ENCODE measurements at regions not wholly inside any gene's neighbourhood (a gene's known extent, or its start where the extent isn't known, plus 50 kb on each side); places are given as distances from the start of the nearest gene placed in this dataset.

- Histone ChIP-seq H3K4me1 (ENCODE audit: low read length) (no peaks in the 10 kb centered on the region), H3K9me2 (replicated peaks; ENCODE audit: insufficient read depth, low read length) (no peaks in the 10 kb centered on the region), H3K27ac (ENCODE audit: low read length) (no peak overlapping the region), H3F3A (ENCODE audit: insufficient read depth, low read length) (no peaks in the 10 kb centered on the region), H3K79me2 (ENCODE audit: low read length) (no peaks in the 10 kb centered on the region), H3K4me2 (ENCODE audit: low read depth, low read length) (no peak overlapping the region), H3K27me3 (replicated peaks; ENCODE audit: insufficient read depth, low read length) (no peaks in the 10 kb centered on the region), H3K4me3 (ENCODE audit: low read length) (no peak overlapping the region), H2AFZ (ENCODE audit: low read length) (no peak overlapping the region), H3K9ac (ENCODE audit: low read length) (no peak overlapping the region), H3K36me3 (replicated peaks; ENCODE audit: insufficient read depth, low read length) (no peaks in the 10 kb centered on the region), H3K9me3 (replicated peaks; ENCODE audit: insufficient read depth, low read length) (no peaks in the 10 kb centered on the region), H4K20me1 (ENCODE audit: insufficient read depth, low read length) (no peaks in the 10 kb centered on the region)
- DNase-seq: no peak
- TF ChIP-seq CTCF (IDR thresholded peaks at IDR 0.05; ENCODE audit: low read length) (no peak), EZH2 (optimal IDR thresholded peaks at IDR 0.05; ENCODE audit: low read depth, low read length) (no peak), EZH2phosphoT487 (IDR thresholded peaks at IDR 0.05; ENCODE audit: low read length) (no peak)
Measured at GRCh38 chr1:106111044-106111443, 945.4 kb upstream of the PRMT6 start.

- no peak overlapping the region for H3K9ac ChIP-seq (ENCODE audit: low read length)
- H3K4me3 ChIP-seq (ENCODE audit: low read length): no peak overlapping the region
- H3K4me1 ChIP-seq (ENCODE audit: low read length): no peaks in the 10 kb centered on the region
- no peak overlapping the region for H2AFZ ChIP-seq (ENCODE audit: low read length)
- TF ChIP-seq EZH2 (optimal IDR thresholded peaks at IDR 0.05; ENCODE audit: low read depth, low read length): no peak
- no peak for TF ChIP-seq EZH2phosphoT487 (IDR thresholded peaks at IDR 0.05; ENCODE audit: low read length)
- no peaks in the 10 kb centered on the region for H4K20me1 ChIP-seq (ENCODE audit: insufficient read depth, low read length)
- H3K79me2 ChIP-seq (ENCODE audit: low read length): no peaks in the 10 kb centered on the region
- H3K9me2 ChIP-seq (replicated peaks; ENCODE audit: insufficient read depth, low read length): no peaks in the 10 kb centered on the region
- H3K4me2 ChIP-seq (ENCODE audit: low read depth, low read length): no peak overlapping the region
- H3F3A ChIP-seq (ENCODE audit: insufficient read depth, low read length): no peaks in the 10 kb centered on the region
- H3K27ac ChIP-seq (ENCODE audit: low read length): no peak overlapping the region
- no peak for DNase-seq
- no peaks in the 10 kb centered on the region for H3K27me3 ChIP-seq (replicated peaks; ENCODE audit: insufficient read depth, low read length)
- H3K9me3 ChIP-seq (replicated peaks; ENCODE audit: insufficient read depth, low read length): no peaks in the 10 kb centered on the region
- no peaks in the 10 kb centered on the region for H3K36me3 ChIP-seq (replicated peaks; ENCODE audit: insufficient read depth, low read length)
Measured at GRCh38 chr1:106113851-106114250, 942.6 kb upstream of the PRMT6 start.

GRCh38 chr1:106120789-106121188, 935.7 kb upstream of the PRMT6 start:
- H3K9me3 ChIP-seq (replicated peaks; ENCODE audit: insufficient read depth, low read length): no peaks in the 10 kb centered on the region
- H3K79me2 ChIP-seq (ENCODE audit: low read length): no peaks in the 10 kb centered on the region
- no peaks in the 10 kb centered on the region for H3K4me1 ChIP-seq (ENCODE audit: low read length)
- H3K36me3 ChIP-seq (replicated peaks; ENCODE audit: insufficient read depth, low read length): no peaks in the 10 kb centered on the region
- no peaks in the 10 kb centered on the region for H3F3A ChIP-seq (ENCODE audit: insufficient read depth, low read length)
- H3K27me3 ChIP-seq (replicated peaks; ENCODE audit: insufficient read depth, low read length): no peaks in the 10 kb centered on the region
- no peaks in the 10 kb centered on the region for H4K20me1 ChIP-seq (ENCODE audit: insufficient read depth, low read length)
- no peak overlapping the region for H3K4me2 ChIP-seq (ENCODE audit: low read depth, low read length)
- H3K4me3 ChIP-seq (ENCODE audit: low read length): no peak overlapping the region
- DNase-seq: no peak
- TF ChIP-seq CTCF (IDR thresholded peaks at IDR 0.05; ENCODE audit: low read length) (no peak), EZH2phosphoT487 (IDR thresholded peaks at IDR 0.05; ENCODE audit: low read length) (no peak), EZH2 (optimal IDR thresholded peaks at IDR 0.05; ENCODE audit: low read depth, low read length) (no peak)
- no peak overlapping the region for H2AFZ ChIP-seq (ENCODE audit: low read length)
- H3K9ac ChIP-seq (ENCODE audit: low read length): no peak overlapping the region
- H3K27ac ChIP-seq (ENCODE audit: low read length): no peak overlapping the region
- H3K9me2 ChIP-seq (replicated peaks; ENCODE audit: insufficient read depth, low read length): no peaks in the 10 kb centered on the region

GRCh38 chr1:106121728-106122127, 934.7 kb upstream of the PRMT6 start:
- no peak overlapping the region for H3K4me2 ChIP-seq (ENCODE audit: low read depth, low read length)
- H3K36me3 ChIP-seq (replicated peaks; ENCODE audit: insufficient read depth, low read length): no peaks in the 10 kb centered on the region
- H3K79me2 ChIP-seq (ENCODE audit: low read length): no peaks in the 10 kb centered on the region
- H3K9me2 ChIP-seq (replicated peaks; ENCODE audit: insufficient read depth, low read length): no peaks in the 10 kb centered on the region
- no peak overlapping the region for H3K27ac ChIP-seq (ENCODE audit: low read length)
- H3K9me3 ChIP-seq (replicated peaks; ENCODE audit: insufficient read depth, low read length): no peaks in the 10 kb centered on the region
- TF ChIP-seq CTCF (IDR thresholded peaks at IDR 0.05; ENCODE audit: low read length): no peak
- TF ChIP-seq EZH2phosphoT487 (IDR thresholded peaks at IDR 0.05; ENCODE audit: low read length): no peak
- TF ChIP-seq EZH2 (optimal IDR thresholded peaks at IDR 0.05; ENCODE audit: low read depth, low read length): no peak
- no peak overlapping the region for H2AFZ ChIP-seq (ENCODE audit: low read length)
- no peak overlapping the region for H3K4me3 ChIP-seq (ENCODE audit: low read length)
- H3F3A ChIP-seq (ENCODE audit: insufficient read depth, low read length): no peaks in the 10 kb centered on the region
- no peaks in the 10 kb centered on the region for H3K4me1 ChIP-seq (ENCODE audit: low read length)
- no peaks in the 10 kb centered on the region for H3K27me3 ChIP-seq (replicated peaks; ENCODE audit: insufficient read depth, low read length)
- no peaks in the 10 kb centered on the region for H4K20me1 ChIP-seq (ENCODE audit: insufficient read depth, low read length)
- H3K9ac ChIP-seq (ENCODE audit: low read length): no peak overlapping the region
- no peak for DNase-seq

Measured in MM.1S (cell line).